PC-3 (cell line): ENCODE measurements at regions not wholly inside any gene's neighbourhood (a gene's known extent, or its start where the extent isn't known, plus 50 kb on each side); places are given as distances from the start of the nearest gene placed in this dataset.

Experiments
- CTCF ChIP-seq: fragments of 300-600 bp; sonication (generic); conservative IDR thresholded peaks from 2 replicates; pipeline ENCODE4 v1.5.1; 2017; ENCODE audit warnings: antibody characterized with exemption, low read depth, mild to moderate bottlenecking, low read length
- EZH2 ChIP-seq: fragments of 300-600 bp; sonication (generic); IDR thresholded peaks from one replicate; pipeline ENCODE4 v1.6.1; 2017; ENCODE audit warnings: antibody characterized with exemption, mild to moderate bottlenecking, low read length; ENCODE audit not compliant: unreplicated experiment

GRCh38 chr14:62546862-62547474 is 498.3 kb downstream of the KCNH5 start:
- TF ChIP-seq CTCF (no peak), EZH2 (no peak)
